ENCODE measurements at regions not wholly inside any gene's neighbourhood (a gene's known extent, or its start where the extent isn't known, plus 50 kb on each side); places are given as distances from the start of the nearest gene placed in this dataset.

- TF ChIP-seq EZH2 (IDR thresholded peaks at IDR 0.05; ENCODE audit: borderline replicate concordance, low read length), result no peak
- TF ChIP-seq CTCF (IDR thresholded peaks at IDR 0.05; ENCODE audit: low read length), result no peak
- Histone ChIP-seq H3K36me3 (ENCODE audit: insufficient read depth, low read length) (no peaks in the 10 kb centered on the region), H3K79me2 (ENCODE audit: insufficient read depth, low read length) (no peaks in the 10 kb centered on the region), H3K27ac (ENCODE audit: low read depth, low read length, poor library complexity, severe bottlenecking) (no peak overlapping the region), H3K9me3 (ENCODE audit: low read length) (no peaks in the 10 kb centered on the region), H3K27me3 (ENCODE audit: insufficient read depth, low read length) (no peaks in the 10 kb centered on the region), H3K4me1 (ENCODE audit: insufficient read depth, low read length, severe bottlenecking) (no peaks in the 10 kb centered on the region), H3F3A (ENCODE audit: insufficient read depth, low read length) (no peaks in the 10 kb centered on the region), H3K4me2 (ENCODE audit: low read length) (no peak overlapping the region), H3K4me3 (ENCODE audit: low read depth, low read length, poor library complexity, severe bottlenecking) (no peak overlapping the region), H3K9ac (ENCODE audit: low read length) (no peak overlapping the region), H4K20me1 (ENCODE audit: insufficient read depth, low read length) (no peaks in the 10 kb centered on the region), H2AFZ (ENCODE audit: low read length) (no peak overlapping the region), H3K9me2 (ENCODE audit: low read depth, low read length) (no peaks in the 10 kb centered on the region)
Measured at GRCh38 chr13:19057588-19058340, 123.9 kb downstream of the TUBA3C start.

- no peak overlapping the region for H2AFZ ChIP-seq (ENCODE audit: low read length)
- H3K9ac ChIP-seq (ENCODE audit: low read length), result no peak overlapping the region
- H3K4me3 ChIP-seq (ENCODE audit: low read depth, low read length, poor library complexity, severe bottlenecking), result no peak overlapping the region
- H3K4me1 ChIP-seq (ENCODE audit: insufficient read depth, low read length, severe bottlenecking), result no peaks in the 10 kb centered on the region
- H3K79me2 ChIP-seq (ENCODE audit: insufficient read depth, low read length), result no peaks in the 10 kb centered on the region
- TF ChIP-seq CTCF (IDR thresholded peaks at IDR 0.05; ENCODE audit: low read length), result no peak
- TF ChIP-seq EZH2 (IDR thresholded peaks at IDR 0.05; ENCODE audit: borderline replicate concordance, low read length), result no peak
- H3K9me2 ChIP-seq (ENCODE audit: low read depth, low read length), result no peaks in the 10 kb centered on the region
- no peak overlapping the region for H3K4me2 ChIP-seq (ENCODE audit: low read length)
- no peaks in the 10 kb centered on the region for H3F3A ChIP-seq (ENCODE audit: insufficient read depth, low read length)
- no peaks in the 10 kb centered on the region for H3K9me3 ChIP-seq (ENCODE audit: low read length)
- no peak overlapping the region for H3K27ac ChIP-seq (ENCODE audit: low read depth, low read length, poor library complexity, severe bottlenecking)
- H3K27me3 ChIP-seq (ENCODE audit: insufficient read depth, low read length), result no peaks in the 10 kb centered on the region
- no peaks in the 10 kb centered on the region for H3K36me3 ChIP-seq (ENCODE audit: insufficient read depth, low read length)
- H4K20me1 ChIP-seq (ENCODE audit: insufficient read depth, low read length), result no peaks in the 10 kb centered on the region
Measured at GRCh38 chr13:19056984-19057490, 124.6 kb downstream of the TUBA3C start.

GRCh38 chr13:19056355-19056880 lies 125.2 kb downstream of the TUBA3C start:
- H3K4me3 ChIP-seq (ENCODE audit: low read depth, low read length, poor library complexity, severe bottlenecking), result no peak overlapping the region
- no peak overlapping the region for H3K4me2 ChIP-seq (ENCODE audit: low read length)
- no peak overlapping the region for H3K9ac ChIP-seq (ENCODE audit: low read length)
- no peaks in the 10 kb centered on the region for H3K36me3 ChIP-seq (ENCODE audit: insufficient read depth, low read length)
- no peaks in the 10 kb centered on the region for H3F3A ChIP-seq (ENCODE audit: insufficient read depth, low read length)
- no peaks in the 10 kb centered on the region for H3K4me1 ChIP-seq (ENCODE audit: insufficient read depth, low read length, severe bottlenecking)
- H4K20me1 ChIP-seq (ENCODE audit: insufficient read depth, low read length), result no peaks in the 10 kb centered on the region
- H2AFZ ChIP-seq (ENCODE audit: low read length), result no peak overlapping the region
- H3K27ac ChIP-seq (ENCODE audit: low read depth, low read length, poor library complexity, severe bottlenecking), result no peak overlapping the region
- H3K27me3 ChIP-seq (ENCODE audit: insufficient read depth, low read length), result no peaks in the 10 kb centered on the region
- H3K9me3 ChIP-seq (ENCODE audit: low read length), result no peaks in the 10 kb centered on the region
- H3K9me2 ChIP-seq (ENCODE audit: low read depth, low read length), result no peaks in the 10 kb centered on the region
- H3K79me2 ChIP-seq (ENCODE audit: insufficient read depth, low read length), result no peaks in the 10 kb centered on the region
- no peak for TF ChIP-seq CTCF (IDR thresholded peaks at IDR 0.05; ENCODE audit: low read length)
- TF ChIP-seq EZH2 (IDR thresholded peaks at IDR 0.05; ENCODE audit: borderline replicate concordance, low read length), result no peak
